LNCAP (cell line): ENCODE measurements at regions not wholly inside any gene's neighbourhood (a gene's known extent, or its start where the extent isn't known, plus 50 kb on each side); places are given as distances from the start of the nearest gene placed in this dataset.
A peak's percentile ranks its signal among the peaks of the same experiment; 100 is the strongest.

Source experiments
- CTCF ChIP-seq: fragments of 450-650 bp; IDR thresholded peaks from 2 replicates; pipeline ENCODE4 v1.5.1; 2017; ENCODE audit warnings: mild to moderate bottlenecking

GRCh38 chr2:75406131-75406581 lies 154.6 kb downstream of the EVA1A start:
- no peak for TF ChIP-seq CTCF

GRCh38 chr2:75405000-75405399 lies 155.7 kb downstream of the EVA1A start:
- no peak for TF ChIP-seq CTCF

- TF ChIP-seq CTCF, result peak; percentile 65
These were observed 156.7 kb downstream of the EVA1A start for GRCh38 chr2:75403991-75404428.

- TF ChIP-seq CTCF, result no peak
These were observed 164.4 kb downstream of the EVA1A start for GRCh38 chr2:75396314-75396713.

GRCh38 chr2:75390169-75390568 lies 170.6 kb downstream of the EVA1A start:
- no peak for TF ChIP-seq CTCF

- TF ChIP-seq CTCF, result no peak
These were observed 171.5 kb downstream of the EVA1A start for GRCh38 chr2:75389271-75389670.

- no peak for TF ChIP-seq CTCF
These were observed 179.7 kb downstream of the EVA1A start for GRCh38 chr2:75381032-75381431.
